Mucosa of gallbladder (tissue), 1 donor: ENCODE measurements at regions not wholly inside any gene's neighbourhood (a gene's known extent, or its start where the extent isn't known, plus 50 kb on each side); places are given as distances from the start of the nearest gene placed in this dataset.
"Not testable (repeated sequence)": the region's sequence is repeated elsewhere in the genome, so short reads cannot be mapped to it uniquely, and the experiment has no call there.

ENCODE experiments used
- DNase-seq: peaks from one replicate; pipeline ENCODE4 v3.0.0-alpha.2; 2020; ENCODE audit warnings: low spot score
- donor health status: DM: no; HTN: no; CAD: no.

DNA sequence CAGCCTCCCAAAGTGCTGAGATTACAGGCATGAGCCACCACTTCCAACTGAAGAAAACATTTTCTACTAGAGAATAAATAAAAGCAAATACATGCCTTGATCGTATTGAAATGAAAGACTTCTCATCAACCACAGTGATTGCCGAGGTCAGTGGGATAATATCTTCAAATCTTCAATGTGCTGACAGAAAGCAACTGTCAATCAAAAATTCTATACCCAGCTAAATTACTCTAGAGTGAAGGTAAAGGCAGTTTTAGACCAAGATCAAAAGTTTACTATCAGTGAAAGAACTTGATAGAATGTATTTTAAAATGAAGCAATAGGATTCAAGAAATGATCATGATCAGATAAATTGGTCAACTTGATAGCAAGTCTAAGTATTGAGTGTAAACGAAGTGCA lies 130.6 kb downstream of the BRD1 start:
- no peak for DNase-seq

DNA sequence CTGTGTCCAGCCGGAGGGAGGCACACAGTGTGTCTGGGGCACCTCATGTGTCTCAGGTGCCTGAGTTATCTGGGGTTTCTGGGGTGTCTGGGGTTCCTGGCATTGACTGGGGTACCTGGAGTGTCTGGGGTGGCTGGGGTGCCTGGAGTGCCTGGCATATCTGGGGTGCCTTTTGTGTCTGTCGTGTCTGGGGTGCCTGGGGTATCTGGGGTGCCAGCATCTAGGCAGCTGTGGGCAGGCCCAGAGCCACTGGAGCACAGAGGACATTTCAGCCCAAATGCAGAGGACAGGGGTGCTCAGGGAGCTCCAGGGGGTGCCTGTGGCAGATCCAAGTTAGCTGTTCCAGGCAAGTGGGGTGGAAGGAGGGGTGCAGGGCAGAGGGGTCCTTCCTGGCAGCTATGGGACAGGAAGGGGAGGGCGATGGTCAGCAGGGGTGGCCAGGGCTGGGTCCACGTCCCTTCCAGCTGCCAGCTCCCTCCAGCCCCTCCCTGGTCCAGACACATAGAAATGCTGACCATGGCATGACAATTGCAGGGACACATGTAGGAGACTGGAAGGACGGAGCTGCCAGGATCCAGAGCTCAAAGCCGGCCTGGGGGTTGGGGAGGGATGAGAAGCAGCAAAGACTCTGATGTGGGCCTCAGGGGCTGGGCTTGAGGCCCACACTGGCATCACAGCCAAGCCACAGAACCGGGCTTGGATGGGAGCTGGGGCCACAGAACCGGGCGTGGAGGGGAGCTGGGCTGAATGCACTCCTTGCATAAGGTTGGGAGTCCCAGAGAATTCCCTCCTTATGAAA lies 133.0 kb downstream of the BRD1 start:
- no peak for DNase-seq

DNA sequence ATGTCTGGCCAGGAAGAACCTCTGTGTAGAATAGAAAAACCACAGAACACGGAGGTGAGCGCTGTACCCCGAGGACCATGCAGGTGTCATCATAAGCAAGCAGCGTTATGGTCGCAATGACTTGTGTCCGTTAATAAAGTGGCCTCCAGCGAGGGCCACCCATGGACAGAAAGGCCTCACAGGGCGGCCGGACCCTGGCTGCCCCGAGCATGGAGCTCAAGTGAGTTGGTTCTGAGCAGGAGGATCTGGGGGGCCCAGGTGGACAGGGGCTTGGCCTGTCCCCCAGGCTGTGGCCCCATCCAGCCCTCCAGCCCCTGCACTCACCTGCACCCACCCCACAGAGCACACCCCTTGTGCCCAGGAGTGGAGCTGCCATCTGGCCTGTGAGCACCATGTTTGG lies 133.8 kb downstream of the BRD1 start:
- no peak for DNase-seq

DNA sequence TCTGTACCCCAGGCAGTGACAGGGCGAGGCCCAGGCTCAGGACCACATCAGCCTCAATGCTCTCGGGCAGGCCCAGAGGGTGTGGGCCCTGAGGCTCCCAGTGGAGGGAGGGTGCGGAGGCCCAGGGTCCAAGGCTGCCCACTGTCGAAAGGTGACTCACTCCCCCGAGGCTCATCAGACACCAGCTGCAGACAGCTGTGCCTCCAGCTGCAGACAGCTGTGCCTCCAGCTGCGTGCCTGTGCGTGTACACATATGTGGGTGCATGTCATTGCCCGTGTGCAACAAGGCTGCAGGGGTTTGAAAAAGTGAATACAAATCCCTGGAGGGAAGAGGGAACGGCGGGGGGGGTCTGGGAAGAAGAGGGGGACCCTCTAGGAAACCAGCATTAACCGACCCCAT lies 134.3 kb downstream of the BRD1 start:
- no peak for DNase-seq

DNA sequence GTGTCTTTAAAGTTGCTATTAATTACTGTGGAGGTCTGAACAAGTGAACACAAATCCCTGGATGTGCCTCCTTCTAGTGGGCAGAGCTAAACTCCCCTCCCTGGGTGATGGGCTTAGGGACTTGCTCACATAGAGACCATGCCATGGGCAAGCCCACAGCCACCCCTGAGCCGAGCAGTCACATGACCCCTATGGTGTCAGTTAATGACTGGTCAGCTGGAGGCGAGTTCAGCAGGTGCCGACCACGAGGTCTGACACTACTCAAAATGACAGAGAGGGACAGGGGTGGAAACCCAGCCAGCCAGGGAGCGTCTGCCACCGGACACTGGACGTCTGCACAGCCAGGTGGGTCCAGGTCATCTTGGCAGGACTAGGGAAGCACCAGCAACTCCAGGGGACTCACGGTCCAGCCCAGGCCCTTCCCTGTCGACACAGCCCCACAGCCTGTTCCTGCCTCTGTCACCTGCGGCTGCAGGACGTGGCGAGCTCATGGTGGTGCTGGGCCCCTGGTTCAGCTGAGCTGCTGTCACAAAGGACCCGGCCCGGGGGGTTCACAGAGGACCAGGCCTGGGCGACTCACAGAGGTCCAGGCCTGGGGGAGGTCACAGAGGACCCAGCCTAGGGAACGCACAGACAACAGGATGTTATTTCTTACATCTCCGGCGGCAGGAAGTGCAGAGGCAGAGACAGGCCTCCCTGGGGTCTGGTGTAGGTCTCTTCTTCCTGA lies 135.0 kb downstream of the BRD1 start:
- no peak for DNase-seq

DNA sequence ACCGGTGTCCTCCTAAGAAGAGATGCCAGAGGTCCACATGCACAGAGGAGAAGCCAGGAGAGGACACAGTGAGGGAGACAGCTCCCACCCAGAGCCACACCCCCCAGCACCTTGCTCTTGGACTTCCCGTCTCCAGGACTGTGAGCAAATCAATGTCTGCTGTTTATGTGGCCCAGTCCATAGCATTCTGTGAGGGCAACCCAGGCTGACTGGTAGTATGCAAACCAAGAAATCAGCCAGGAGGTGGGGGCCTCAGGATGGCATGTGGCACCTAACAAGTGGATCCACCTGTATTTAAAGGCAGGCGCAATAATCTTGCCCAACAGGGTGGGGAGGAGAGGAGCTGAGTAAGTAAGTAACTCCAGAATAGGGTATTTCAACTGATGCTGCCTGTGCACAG lies 136.4 kb downstream of the BRD1 start:
- DNase-seq = no peak

DNA sequence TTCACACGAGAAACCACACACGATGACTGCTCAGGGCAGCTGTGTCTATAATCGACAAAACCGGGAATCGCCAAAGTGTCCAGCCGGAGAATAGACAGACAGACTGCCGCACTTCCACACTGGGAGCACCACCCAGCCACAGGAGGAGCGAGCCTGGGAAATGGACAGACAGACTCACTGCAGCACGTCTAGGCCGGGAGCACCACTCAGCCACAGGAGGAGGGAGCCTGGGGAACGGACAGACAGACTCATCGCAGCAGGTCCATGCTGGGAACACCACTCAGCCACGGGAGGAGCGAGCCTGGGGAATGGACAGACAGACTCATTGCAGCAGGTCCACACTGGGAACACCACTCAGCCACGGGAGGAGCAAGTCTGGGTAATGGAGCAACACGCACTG lies 137.2 kb downstream of the BRD1 start:
- no peak for DNase-seq

DNA sequence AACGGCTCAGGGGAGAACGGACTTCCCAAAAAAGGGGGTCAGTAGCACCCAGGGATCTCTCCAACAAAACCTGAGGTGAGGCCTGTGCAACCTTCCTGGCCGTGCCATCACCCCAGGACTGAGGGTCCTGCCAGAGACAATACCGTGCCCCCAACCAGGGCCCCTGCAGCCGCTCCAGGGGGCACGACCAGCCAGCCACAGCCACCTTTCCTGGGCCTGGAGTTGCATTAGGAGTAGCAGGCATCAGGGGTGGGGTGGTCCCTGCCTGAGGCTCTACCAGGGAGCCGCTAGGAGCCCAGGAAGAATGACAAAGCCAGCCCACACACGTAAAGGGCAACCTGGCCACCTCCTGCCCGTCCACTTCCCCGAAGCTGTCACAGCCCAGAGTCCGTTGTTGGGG lies 137.8 kb downstream of the BRD1 start:
- DNase-seq = no peak

DNA sequence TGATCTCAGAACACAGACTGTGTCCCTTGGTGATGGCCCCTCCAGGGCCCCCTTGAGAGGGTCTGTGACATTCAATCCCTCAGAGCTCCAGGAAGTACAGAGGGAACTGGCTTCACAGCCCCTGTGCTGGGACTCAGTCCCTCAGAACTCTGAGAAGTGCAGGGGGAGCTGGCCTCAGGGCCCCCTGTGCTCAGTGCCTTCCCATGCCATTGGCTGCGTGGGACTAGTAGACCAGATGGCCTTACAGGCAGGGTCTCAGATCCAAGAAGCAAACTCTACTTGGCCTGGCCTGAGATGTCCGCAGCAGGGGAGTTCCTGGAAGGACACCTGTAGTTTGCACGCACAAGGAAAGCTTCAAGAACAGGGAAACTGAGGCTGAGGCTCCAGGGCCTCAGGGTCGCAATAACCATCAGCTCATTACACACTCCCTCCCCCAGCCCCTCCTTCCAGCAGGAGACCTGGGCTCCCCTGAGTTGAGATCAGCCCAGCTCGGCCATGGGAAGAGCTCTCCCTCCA lies 138.4 kb downstream of the BRD1 start:
- DNase-seq = no peak

DNA sequence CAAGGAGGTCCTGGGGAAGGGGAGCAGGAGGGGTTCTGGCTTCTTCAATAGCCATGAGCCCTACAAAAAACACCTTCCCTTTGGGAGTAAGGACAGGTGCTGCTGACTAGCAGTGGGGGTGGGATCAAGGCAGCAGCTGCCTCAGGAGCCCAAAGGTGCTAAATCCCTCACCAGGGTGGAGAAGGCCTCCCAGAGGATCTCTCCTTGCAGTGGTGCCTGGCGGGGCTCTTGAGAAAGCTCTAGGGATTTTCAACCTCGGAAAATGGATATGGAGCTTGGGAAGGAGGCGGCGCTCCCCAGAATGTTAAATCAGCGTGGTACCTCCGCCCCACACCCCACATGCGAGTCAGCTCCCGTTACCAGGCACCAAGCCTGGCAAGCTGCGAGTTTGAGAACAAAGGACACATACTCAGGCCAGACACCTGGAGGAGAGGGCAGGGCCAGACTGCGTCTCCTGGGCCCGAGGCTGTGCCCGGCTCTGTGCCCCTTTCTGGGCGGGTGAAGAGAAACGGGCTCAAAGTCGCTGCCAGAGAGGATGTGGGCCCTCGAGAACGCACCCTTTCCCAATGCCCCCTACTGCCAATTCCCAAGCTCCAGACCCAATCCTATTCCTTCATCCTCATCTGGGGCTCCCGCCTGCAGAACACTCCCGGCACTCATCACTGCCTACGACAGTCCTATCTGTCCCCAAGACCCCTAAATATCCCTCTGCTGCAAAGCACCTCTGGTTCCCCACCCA lies 139.0 kb downstream of the BRD1 start:
- DNase-seq = no peak

DNA sequence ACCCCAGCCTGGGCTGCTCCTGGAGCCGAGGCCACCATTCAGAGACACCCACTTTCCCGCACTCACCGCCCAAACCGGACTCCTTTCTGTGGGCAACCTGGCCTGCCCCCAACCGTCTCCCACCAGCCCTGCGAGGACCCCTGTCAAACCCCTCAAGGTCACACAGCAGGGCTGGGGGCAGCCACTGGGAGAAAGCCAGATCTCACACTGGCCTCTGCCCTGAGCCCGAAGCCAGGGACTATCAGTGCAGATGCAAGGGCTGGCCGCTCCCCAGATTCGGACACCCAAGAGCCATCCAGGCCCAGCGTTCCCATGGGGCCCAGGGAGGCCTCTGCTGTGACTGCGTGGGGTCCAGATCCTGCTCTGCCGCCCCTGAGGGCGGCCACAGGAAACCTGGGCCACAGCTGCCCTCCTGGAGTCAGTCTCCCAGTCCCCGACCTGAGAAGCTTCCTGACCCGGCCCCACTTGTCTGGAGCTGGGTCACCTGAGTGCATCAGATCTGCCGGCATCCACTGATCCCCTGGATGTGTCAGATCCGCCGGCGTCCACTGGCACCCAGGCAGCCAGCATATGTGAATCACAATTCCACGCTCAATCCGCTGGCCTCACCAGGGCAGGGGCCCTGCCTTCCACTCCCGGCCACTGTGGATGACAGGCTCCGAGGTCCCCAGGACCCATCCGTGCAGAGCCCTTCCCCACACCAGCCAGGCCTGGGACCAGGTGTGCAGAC lies 139.7 kb downstream of the BRD1 start:
- no peak for DNase-seq

DNA sequence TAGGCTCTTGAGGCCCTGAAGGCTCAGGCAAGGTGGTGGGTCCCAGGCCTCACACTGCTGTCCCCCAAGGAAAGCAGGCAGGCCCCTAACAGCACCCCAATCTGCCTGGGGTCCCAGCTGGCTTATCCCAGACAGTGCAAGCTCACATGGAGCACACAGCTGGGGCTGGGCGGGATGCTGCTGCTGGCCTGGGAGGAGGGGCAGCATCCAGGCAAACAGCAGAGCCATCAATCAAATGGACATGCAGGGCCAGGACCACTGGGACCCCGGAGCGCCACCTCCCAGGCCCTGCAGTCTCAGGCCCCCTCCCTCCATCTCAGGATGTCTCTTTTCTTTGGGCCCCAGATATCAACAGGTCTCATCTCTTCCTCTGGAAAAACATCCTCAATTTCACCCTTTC lies 140.3 kb downstream of the BRD1 start:
- no peak for DNase-seq

DNA sequence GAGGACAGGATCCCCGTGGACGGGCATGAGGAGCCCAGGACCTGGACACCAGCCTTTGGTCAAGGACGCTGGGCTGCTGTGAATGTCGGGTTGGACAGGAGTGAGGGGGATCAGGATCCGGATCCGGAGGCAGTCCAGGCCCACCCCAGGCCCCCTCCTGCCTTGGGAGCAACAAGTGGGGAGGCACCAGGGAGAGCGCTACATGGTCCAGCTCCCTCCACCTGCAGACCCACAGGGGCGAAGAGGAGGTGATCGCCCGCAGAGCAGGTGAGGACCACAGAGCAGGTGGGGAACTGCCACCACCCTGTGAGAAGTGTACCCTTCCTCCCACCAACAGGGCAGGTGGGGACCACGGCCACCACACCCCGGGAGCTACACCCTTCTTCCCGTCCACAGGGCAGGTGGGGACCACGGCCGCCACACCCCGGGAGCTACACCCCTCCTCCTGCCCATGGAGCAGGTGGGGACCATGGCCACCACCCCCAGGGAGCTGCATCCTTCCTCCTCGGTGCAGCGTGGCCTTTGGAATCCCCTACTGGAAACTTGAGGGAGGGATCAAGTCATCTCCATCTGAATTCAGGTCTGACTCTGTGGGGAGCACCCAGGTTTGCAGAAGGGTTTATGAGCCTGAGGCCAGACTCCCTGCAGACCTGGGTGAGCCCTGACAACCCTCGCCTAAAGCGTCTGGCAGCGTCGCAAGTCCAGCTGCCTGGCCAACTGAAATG lies 141.0 kb downstream of the BRD1 start:
- DNase-seq = no peak

DNA sequence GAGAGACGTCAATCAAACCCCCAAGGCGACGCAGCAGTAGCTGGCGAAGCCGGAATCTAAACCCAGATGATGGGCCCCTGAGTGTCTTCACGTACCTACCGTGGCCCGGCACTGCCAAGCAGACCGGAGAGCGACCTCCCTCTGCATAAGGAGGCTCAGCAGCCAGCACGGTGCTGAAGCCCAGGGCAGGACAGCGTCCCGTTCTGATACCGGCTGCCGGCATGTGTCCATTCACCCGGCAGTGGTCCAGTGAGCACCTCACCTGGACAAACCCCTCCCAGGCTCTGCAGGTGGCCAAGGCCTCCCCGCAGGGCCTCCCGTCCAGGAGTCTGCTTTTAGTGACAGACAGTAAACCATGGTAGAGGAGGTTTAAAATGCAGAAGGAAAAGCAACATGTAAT lies 142.0 kb downstream of the BRD1 start:
- no peak for DNase-seq

DNA sequence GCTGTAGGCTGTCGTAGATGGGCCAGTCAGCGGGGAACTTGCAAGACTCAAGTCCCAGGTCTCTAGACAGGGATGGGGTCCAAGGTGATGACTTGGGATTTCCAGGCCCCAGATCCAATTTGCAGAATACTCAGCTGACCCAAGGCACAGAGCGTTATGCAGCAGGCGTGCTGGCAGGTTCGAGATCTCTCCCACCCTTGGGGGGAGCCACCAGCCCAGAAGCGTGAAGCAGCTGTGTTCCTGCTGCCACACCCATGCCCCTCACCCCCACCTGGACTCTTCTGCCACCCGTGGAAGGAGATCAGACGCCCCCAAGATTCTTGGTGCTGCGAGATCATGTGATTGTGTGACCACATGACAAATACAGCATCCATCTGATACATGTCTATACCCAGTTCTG lies 142.6 kb downstream of the BRD1 start:
- no peak for DNase-seq

DNA sequence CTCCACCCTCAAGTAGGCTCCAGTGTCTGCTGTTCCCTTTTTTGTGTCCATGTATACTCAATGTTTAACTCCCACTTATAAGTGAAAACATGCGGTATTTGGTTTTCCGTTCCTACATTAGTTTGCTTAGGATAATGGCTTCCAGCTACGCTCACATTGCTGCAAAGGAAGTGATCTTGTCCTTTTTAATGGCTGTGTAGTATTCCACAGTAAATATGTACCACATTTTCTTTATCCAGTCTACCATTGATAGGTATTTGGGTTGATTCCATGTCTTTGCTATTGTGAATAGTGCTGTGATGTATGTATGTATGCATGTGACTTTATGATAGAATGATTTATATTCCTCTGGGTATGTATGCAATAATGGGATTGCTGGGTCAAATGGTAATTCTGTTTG lies 144.6 kb downstream of the BRD1 start:
- no peak for DNase-seq

DNA sequence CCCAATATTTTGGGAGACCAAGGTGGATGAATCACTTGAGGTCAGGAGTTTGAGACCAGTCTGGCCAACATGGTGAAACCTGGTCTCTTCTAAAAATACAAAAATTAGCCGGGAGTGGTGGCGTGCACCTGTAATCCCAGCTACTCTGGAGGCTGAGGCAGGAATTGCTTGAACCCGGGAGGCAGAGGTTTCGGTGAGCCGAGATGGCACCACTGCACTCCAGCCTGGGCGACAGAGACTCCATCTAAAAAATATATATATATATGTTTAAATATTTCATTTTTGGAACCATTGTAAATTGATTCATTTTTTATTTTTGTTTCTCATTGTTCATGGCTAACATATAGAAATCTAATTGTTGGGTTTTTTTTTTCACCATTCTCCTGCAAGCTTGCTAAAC lies 146.9 kb downstream of the BRD1 start:
- DNase-seq = not testable (repeated sequence)

DNA sequence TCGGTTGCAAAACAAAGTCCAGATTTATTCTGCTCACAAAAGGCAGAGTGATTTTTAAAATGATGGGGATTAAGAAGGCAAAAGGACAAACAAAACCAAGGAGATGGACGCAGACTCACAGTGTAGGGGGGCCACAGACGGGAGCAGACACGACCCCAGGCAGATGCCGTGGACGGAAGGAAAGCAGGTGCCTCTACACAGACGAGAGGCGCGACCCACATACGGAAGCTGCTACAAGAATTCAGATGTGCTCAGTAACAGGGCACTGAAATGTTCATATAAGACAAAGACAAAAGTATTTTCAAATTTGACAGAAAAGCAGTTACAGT lies 148.9 kb downstream of the BRD1 start:
- DNase-seq = no peak

DNA sequence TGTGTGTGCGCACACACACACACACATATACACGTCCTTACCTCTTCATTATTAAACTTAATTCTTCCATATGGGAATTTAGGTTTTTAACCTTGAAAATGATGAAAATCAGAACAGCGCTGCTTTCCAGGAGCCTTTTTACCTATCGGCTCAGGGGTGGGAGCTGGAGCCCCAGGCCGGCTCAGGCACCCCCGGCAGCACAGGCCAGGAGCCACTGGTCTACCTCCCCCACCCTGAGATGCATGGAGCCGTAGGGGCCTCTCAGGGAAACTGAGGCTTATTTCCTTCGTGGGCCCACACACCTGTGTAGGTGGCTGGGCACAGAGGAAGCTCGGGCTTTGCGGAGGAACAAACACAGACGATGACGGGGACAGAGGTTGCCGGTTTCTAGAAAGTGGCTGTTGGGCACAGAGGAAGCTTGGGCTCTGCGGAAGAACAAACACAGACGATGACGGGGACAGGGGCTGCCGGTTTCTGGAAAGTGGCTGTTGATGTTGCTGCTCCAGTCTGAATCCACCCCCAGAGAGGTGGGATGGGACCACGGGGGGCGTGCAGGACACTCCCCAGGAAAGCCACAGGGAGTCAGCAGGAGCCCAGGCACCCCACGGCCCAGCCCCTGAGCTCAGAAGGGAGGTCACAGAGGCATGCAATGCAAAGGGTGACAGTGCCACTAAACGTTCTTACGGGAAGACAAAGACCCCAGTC lies 149.4 kb downstream of the BRD1 start:
- no peak for DNase-seq

DNA sequence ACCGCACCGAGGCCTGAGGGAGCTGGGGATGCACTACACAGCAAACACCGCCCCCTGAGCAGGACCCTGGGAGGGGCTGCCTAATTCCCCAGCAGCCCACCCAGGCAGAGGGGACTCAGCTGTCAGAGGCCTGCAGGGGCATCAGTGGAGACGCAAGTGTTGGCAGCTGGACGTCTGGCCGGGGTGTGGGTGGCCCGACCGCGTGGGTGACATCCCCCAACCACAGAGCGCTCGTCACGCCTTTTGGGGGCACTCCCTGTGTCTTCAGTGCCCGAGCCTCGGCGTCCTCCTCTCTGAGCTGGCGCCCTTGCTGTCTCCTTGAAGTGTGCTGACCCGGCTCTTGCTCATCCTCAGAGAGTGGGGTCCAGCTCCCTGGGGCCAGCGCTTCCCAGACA lies 150.2 kb downstream of the BRD1 start:
- no peak for DNase-seq
